ENCODE measurements at regions not wholly inside any gene's neighbourhood (a gene's known extent, or its start where the extent isn't known, plus 50 kb on each side); places are given as distances from the start of the nearest gene placed in this dataset.
"Not testable (repeated sequence)": the region's sequence is repeated elsewhere in the genome, so short reads cannot be mapped to it uniquely, and the experiment has no call there.

GRCh38 chr3:18725668-18726407 lies 300.7 kb upstream of the SATB1 start:
- no peak for DNase-seq

GRCh38 chr3:18724456-18724855 lies 299.3 kb upstream of the SATB1 start:
- no peak for DNase-seq

- DNase-seq = no peak
These were observed 298.2 kb upstream of the SATB1 start for GRCh38 chr3:18723206-18723810.

- no peak for DNase-seq
These were observed 295.4 kb upstream of the SATB1 start for GRCh38 chr3:18720543-18720942.

GRCh38 chr3:18717598-18717997 lies 292.5 kb upstream of the SATB1 start:
- DNase-seq = no peak

GRCh38 chr3:18716821-18717220 lies 291.7 kb upstream of the SATB1 start:
- DNase-seq = no peak

GRCh38 chr3:18716101-18716500 lies 291.0 kb upstream of the SATB1 start:
- DNase-seq = no peak

GRCh38 chr3:18715208-18715607 lies 290.1 kb upstream of the SATB1 start:
- DNase-seq = no peak

- DNase-seq = no peak
These were observed 288.4 kb upstream of the SATB1 start for GRCh38 chr3:18713577-18713951.

GRCh38 chr3:18712713-18713576 lies 287.8 kb upstream of the SATB1 start:
- DNase-seq = no peak

GRCh38 chr3:18704326-18704725 lies 279.2 kb upstream of the SATB1 start:
- no peak for DNase-seq

- DNase-seq = no peak
These were observed 278.7 kb upstream of the SATB1 start for GRCh38 chr3:18703798-18704197.

GRCh38 chr3:18693588-18694329 lies 268.6 kb upstream of the SATB1 start:
- not testable (repeated sequence) for DNase-seq

GRCh38 chr3:18687286-18687685 lies 262.1 kb upstream of the SATB1 start:
- no peak for DNase-seq

GRCh38 chr3:18683900-18684299 lies 258.8 kb upstream of the SATB1 start:
- no peak for DNase-seq

- no peak for DNase-seq
These were observed 256.7 kb upstream of the SATB1 start for GRCh38 chr3:18681818-18682345.

GRCh38 chr3:18680758-18681157 lies 255.6 kb upstream of the SATB1 start:
- DNase-seq = no peak

GRCh38 chr3:18679238-18679637 lies 254.1 kb upstream of the SATB1 start:
- no peak for DNase-seq

- DNase-seq = no peak
These were observed 250.1 kb upstream of the SATB1 start for GRCh38 chr3:18675197-18675596.

- DNase-seq = no peak
These were observed 247.4 kb upstream of the SATB1 start for GRCh38 chr3:18672561-18672960.

GRCh38 chr3:18670759-18671158 lies 245.6 kb upstream of the SATB1 start:
- no peak for DNase-seq

GRCh38 chr3:18669374-18669773 lies 244.2 kb upstream of the SATB1 start:
- no peak for DNase-seq

- no peak for DNase-seq
These were observed 242.4 kb upstream of the SATB1 start for GRCh38 chr3:18667552-18667951.

Data from NCI-H446 (cell line).